ENCODE measurements at regions not wholly inside any gene's neighbourhood (a gene's known extent, or its start where the extent isn't known, plus 50 kb on each side); places are given as distances from the start of the nearest gene placed in this dataset.
"Not testable (repeated sequence)": the region's sequence is repeated elsewhere in the genome, so short reads cannot be mapped to it uniquely, and the experiment has no call there.

DNA sequence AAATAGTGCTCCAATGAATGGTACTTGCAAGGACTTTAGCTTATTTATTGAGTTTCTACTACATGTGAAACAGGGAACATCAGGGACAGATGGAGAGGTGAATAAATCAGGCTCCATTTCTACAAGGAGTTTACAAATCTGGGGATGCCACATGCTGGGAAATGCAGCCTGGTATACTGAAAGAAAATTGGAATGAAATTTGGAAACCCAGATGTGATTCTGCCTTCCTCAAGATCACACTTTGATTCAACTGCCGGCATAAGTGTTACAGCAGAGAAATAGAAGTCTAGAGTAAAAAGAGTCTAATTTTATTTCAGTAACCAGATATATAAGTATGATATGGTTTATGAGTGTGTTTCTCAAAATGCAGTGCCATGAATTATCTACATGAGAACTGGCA lies 1408.4 kb upstream of the C9orf72 start:
- WGBS (ENCODE audit: insufficient coverage): no CpG with 5 or more reads among the region's 1 CpG
- Histone ChIP-seq H3K27ac (ENCODE audit: insufficient read depth in 1 of 2, low read depth in 1 of 2, low read length in 2 of 2, poor library complexity in 1 of 2, severe bottlenecking in 2 of 2) (no peak overlapping the region), H3K4me3 (ENCODE audit: control insufficient read depth in 1 of 7, extremely low read depth in 1 of 7, insufficient read depth in 4 of 7, low read depth in 2 of 7, low read length in 6 of 7) (no peak overlapping the region), H3K27me3 (replicated peaks in 2 of 5; ENCODE audit: control insufficient read depth in 4 of 5, insufficient read depth in 5 of 5, low read length in 4 of 5) (peaks cover 0 to 15% (median 0%) of the 10 kb centered on the region in 5 experiments), H3K9me3 (ENCODE audit: control extremely low read depth in 1 of 5, control insufficient read depth in 4 of 5, insufficient read depth in 2 of 5, low read depth in 1 of 5, low read length in 4 of 5) (no peaks in the 10 kb centered on the region), H3K4me1 (ENCODE audit: control extremely low read depth in 1 of 4, control insufficient read depth in 4 of 4, insufficient read depth in 4 of 4, low read length in 3 of 4) (no peaks in the 10 kb centered on the region), H3K36me3 (ENCODE audit: control insufficient read depth in 4 of 4, insufficient read depth in 4 of 4, low read length in 3 of 4) (no peaks in the 10 kb centered on the region)
- no peak for DNase-seq
- POLR2A ChIA-PET: interaction anchor here (0.6 kb wide), 1 partner anchor 26 kb away, joined by 5 read pairs; no protein-coding TSS in a partner anchor
- CTCF ChIA-PET: no interaction called here

DNA sequence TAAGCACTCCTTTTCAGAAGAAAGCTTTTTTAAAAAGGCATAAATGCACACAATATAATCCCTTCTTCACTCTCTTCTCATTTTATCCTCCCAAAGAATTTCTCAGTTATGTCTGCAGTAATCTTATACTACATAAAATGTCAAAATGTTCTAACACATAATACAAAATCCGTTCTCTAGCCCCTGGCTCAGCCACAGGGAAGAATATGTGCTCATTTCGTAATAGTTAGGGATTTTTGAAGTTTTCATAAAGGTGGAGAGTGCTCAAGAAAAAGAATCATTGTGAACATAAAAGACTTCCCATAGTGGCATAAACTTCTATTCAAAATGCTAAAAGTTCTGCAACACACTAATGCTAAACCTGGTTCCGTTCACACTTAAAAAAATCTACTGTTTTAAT lies 1410.7 kb upstream of the C9orf72 start:
- Histone ChIP-seq H3K36me3 (ENCODE audit: control insufficient read depth in 4 of 4, insufficient read depth in 4 of 4, low read length in 3 of 4) (no peaks in the 10 kb centered on the region), H3K27me3 (replicated peaks in 2 of 5; ENCODE audit: control insufficient read depth in 4 of 5, insufficient read depth in 5 of 5, low read length in 4 of 5) (peaks cover 0 to 7% (median 0%) of the 10 kb centered on the region in 5 experiments), H3K27ac (ENCODE audit: insufficient read depth in 1 of 2, low read depth in 1 of 2, low read length in 2 of 2, poor library complexity in 1 of 2, severe bottlenecking in 2 of 2) (no peak overlapping the region), H3K9me3 (ENCODE audit: control extremely low read depth in 1 of 5, control insufficient read depth in 4 of 5, insufficient read depth in 2 of 5, low read depth in 1 of 5, low read length in 4 of 5) (peaks cover 0 to 4% (median 0%) of the 10 kb centered on the region in 5 experiments), H3K4me3 (ENCODE audit: control insufficient read depth in 1 of 7, extremely low read depth in 1 of 7, insufficient read depth in 4 of 7, low read depth in 2 of 7, low read length in 6 of 7) (no peak overlapping the region), H3K4me1 (ENCODE audit: control extremely low read depth in 1 of 4, control insufficient read depth in 4 of 4, insufficient read depth in 4 of 4, low read length in 3 of 4) (no peaks in the 10 kb centered on the region)
- no peak for DNase-seq
- POLR2A ChIA-PET: no interaction called here
- CTCF ChIA-PET: no interaction called here
- 100% methylated on average over 1 of the region's 3 CpGs for WGBS (ENCODE audit: insufficient coverage)

- H3K4me3 ChIP-seq (ENCODE audit: control insufficient read depth in 1 of 7, extremely low read depth in 1 of 7, insufficient read depth in 4 of 7, low read depth in 2 of 7, low read length in 6 of 7); H3K27ac ChIP-seq (ENCODE audit: insufficient read depth in 1 of 2, low read depth in 1 of 2, low read length in 2 of 2, poor library complexity in 1 of 2, severe bottlenecking in 2 of 2); POLR2A ChIA-PET; H3K27me3 ChIP-seq (replicated peaks in 2 of 5; ENCODE audit: control insufficient read depth in 4 of 5, insufficient read depth in 5 of 5, low read length in 4 of 5); H3K4me1 ChIP-seq (ENCODE audit: control extremely low read depth in 1 of 4, control insufficient read depth in 4 of 4, insufficient read depth in 4 of 4, low read length in 3 of 4); DNase-seq; CTCF ChIA-PET; H3K36me3 ChIP-seq (ENCODE audit: control insufficient read depth in 4 of 4, insufficient read depth in 4 of 4, low read length in 3 of 4): not testable (repeated sequence)
- H3K9me3 ChIP-seq (ENCODE audit: control extremely low read depth in 1 of 5, control insufficient read depth in 4 of 5, insufficient read depth in 2 of 5, low read depth in 1 of 5, low read length in 4 of 5): peaks cover 0 to 12% (median 3%) of the 10 kb centered on the region in 5 experiments
- 95% methylated on average over 12 of the region's 12 CpGs for WGBS (ENCODE audit: insufficient coverage)
Observed at GRCh38 chr9:28990009-28990408, 1416.7 kb upstream of the C9orf72 start.

- Histone ChIP-seq H3K27me3 (replicated peaks in 2 of 5; ENCODE audit: control insufficient read depth in 4 of 5, insufficient read depth in 5 of 5, low read length in 4 of 5) (no peaks in the 10 kb centered on the region), H3K36me3 (ENCODE audit: control insufficient read depth in 4 of 4, insufficient read depth in 4 of 4, low read length in 3 of 4) (no peaks in the 10 kb centered on the region), H3K4me3 (ENCODE audit: control insufficient read depth in 1 of 7, extremely low read depth in 1 of 7, insufficient read depth in 4 of 7, low read depth in 2 of 7, low read length in 6 of 7) (no peak overlapping the region), H3K27ac (ENCODE audit: insufficient read depth in 1 of 2, low read depth in 1 of 2, low read length in 2 of 2, poor library complexity in 1 of 2, severe bottlenecking in 2 of 2) (no peak overlapping the region), H3K4me1 (ENCODE audit: control extremely low read depth in 1 of 4, control insufficient read depth in 4 of 4, insufficient read depth in 4 of 4, low read length in 3 of 4) (no peaks in the 10 kb centered on the region), H3K9me3 (ENCODE audit: control extremely low read depth in 1 of 5, control insufficient read depth in 4 of 5, insufficient read depth in 2 of 5, low read depth in 1 of 5, low read length in 4 of 5) (no peaks in the 10 kb centered on the region)
- no peak for DNase-seq
- ChIA-PET POLR2A (no interaction called here), CTCF (interaction anchor here (1.3 kb wide), 1 partner anchor 13 kb away, joined by 3 read pairs; no protein-coding TSS in a partner anchor)
Observed at GRCh38 chr9:28999057-28999456, 1425.8 kb upstream of the C9orf72 start.

- no peak for DNase-seq
- 100% methylated on average over 1 of the region's 3 CpGs for WGBS (ENCODE audit: insufficient coverage)
- CTCF ChIA-PET: interaction anchor here (1.3 kb wide), 1 partner anchor 14 kb away, joined by 3 read pairs; no protein-coding TSS in a partner anchor
Observed at GRCh38 chr9:28999806-29000205, 1426.5 kb upstream of the C9orf72 start.

DNA sequence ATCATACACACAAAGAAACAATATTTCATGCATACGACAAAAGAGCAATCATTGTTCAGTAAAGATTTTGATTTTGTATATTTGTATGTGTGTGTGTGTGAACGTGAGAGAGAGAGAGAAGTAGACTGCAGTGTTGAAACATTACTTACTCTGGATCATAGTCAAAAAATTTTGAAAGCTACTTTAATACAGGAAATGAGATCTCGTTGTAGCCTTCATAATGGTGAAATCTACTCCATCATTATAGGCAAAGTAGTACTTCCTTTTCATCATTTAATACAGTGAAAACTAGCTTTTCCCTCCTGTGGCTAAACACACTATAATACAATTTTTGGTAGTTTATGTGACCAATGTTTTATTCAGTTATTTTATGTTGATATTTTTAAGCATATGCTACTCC lies 1427.7 kb upstream of the C9orf72 start:
- Histone ChIP-seq H3K4me3 (ENCODE audit: control insufficient read depth in 1 of 7, extremely low read depth in 1 of 7, insufficient read depth in 4 of 7, low read depth in 2 of 7, low read length in 6 of 7) (no peak overlapping the region), H3K36me3 (ENCODE audit: control insufficient read depth in 4 of 4, insufficient read depth in 4 of 4, low read length in 3 of 4) (no peaks in the 10 kb centered on the region), H3K4me1 (ENCODE audit: control extremely low read depth in 1 of 4, control insufficient read depth in 4 of 4, insufficient read depth in 4 of 4, low read length in 3 of 4) (no peaks in the 10 kb centered on the region), H3K9me3 (ENCODE audit: control extremely low read depth in 1 of 5, control insufficient read depth in 4 of 5, insufficient read depth in 2 of 5, low read depth in 1 of 5, low read length in 4 of 5) (no peaks in the 10 kb centered on the region), H3K27ac (ENCODE audit: insufficient read depth in 1 of 2, low read depth in 1 of 2, low read length in 2 of 2, poor library complexity in 1 of 2, severe bottlenecking in 2 of 2) (no peak overlapping the region), H3K27me3 (replicated peaks in 2 of 5; ENCODE audit: control insufficient read depth in 4 of 5, insufficient read depth in 5 of 5, low read length in 4 of 5) (no peaks in the 10 kb centered on the region)
- no peak for DNase-seq
- CTCF ChIA-PET: no interaction called here
- WGBS (ENCODE audit: insufficient coverage): no CpG with 5 or more reads among the region's 3 CpGs
- POLR2A ChIA-PET: no interaction called here

More at GRCh38 chr9:28999806-29000205, 1426.5 kb upstream of the C9orf72 start:
- POLR2A ChIA-PET: no interaction called here
- no peaks in the 10 kb centered on the region for H3K36me3 ChIP-seq (ENCODE audit: control insufficient read depth in 4 of 4, insufficient read depth in 4 of 4, low read length in 3 of 4)
- no peaks in the 10 kb centered on the region for H3K9me3 ChIP-seq (ENCODE audit: control extremely low read depth in 1 of 5, control insufficient read depth in 4 of 5, insufficient read depth in 2 of 5, low read depth in 1 of 5, low read length in 4 of 5)
- H3K4me3 ChIP-seq (ENCODE audit: control insufficient read depth in 1 of 7, extremely low read depth in 1 of 7, insufficient read depth in 4 of 7, low read depth in 2 of 7, low read length in 6 of 7): no peak overlapping the region
- H3K4me1 ChIP-seq (ENCODE audit: control extremely low read depth in 1 of 4, control insufficient read depth in 4 of 4, insufficient read depth in 4 of 4, low read length in 3 of 4): no peaks in the 10 kb centered on the region
- no peaks in the 10 kb centered on the region for H3K27me3 ChIP-seq (replicated peaks in 2 of 5; ENCODE audit: control insufficient read depth in 4 of 5, insufficient read depth in 5 of 5, low read length in 4 of 5)
- H3K27ac ChIP-seq (ENCODE audit: insufficient read depth in 1 of 2, low read depth in 1 of 2, low read length in 2 of 2, poor library complexity in 1 of 2, severe bottlenecking in 2 of 2): no peak overlapping the region

GRCh38 chr9:29004988-29005387 lies 1431.7 kb upstream of the C9orf72 start:
- Histone ChIP-seq H3K9me3 (ENCODE audit: control extremely low read depth in 1 of 5, control insufficient read depth in 4 of 5, insufficient read depth in 2 of 5, low read depth in 1 of 5, low read length in 4 of 5) (no peaks in the 10 kb centered on the region), H3K4me1 (ENCODE audit: control extremely low read depth in 1 of 4, control insufficient read depth in 4 of 4, insufficient read depth in 4 of 4, low read length in 3 of 4) (no peaks in the 10 kb centered on the region), H3K27me3 (replicated peaks in 2 of 5; ENCODE audit: control insufficient read depth in 4 of 5, insufficient read depth in 5 of 5, low read length in 4 of 5) (no peaks in the 10 kb centered on the region), H3K27ac (ENCODE audit: insufficient read depth in 1 of 2, low read depth in 1 of 2, low read length in 2 of 2, poor library complexity in 1 of 2, severe bottlenecking in 2 of 2) (no peak overlapping the region), H3K4me3 (ENCODE audit: control insufficient read depth in 1 of 7, extremely low read depth in 1 of 7, insufficient read depth in 4 of 7, low read depth in 2 of 7, low read length in 6 of 7) (no peak overlapping the region), H3K36me3 (ENCODE audit: control insufficient read depth in 4 of 4, insufficient read depth in 4 of 4, low read length in 3 of 4) (no peaks in the 10 kb centered on the region)
- POLR2A ChIA-PET: no interaction called here
- no CpG with 5 or more reads among the region's 1 CpG for WGBS (ENCODE audit: insufficient coverage)
- CTCF ChIA-PET: no interaction called here
- DNase-seq: no peak
